ENCODE measurements at regions not wholly inside any gene's neighbourhood (a gene's known extent, or its start where the extent isn't known, plus 50 kb on each side); places are given as distances from the start of the nearest gene placed in this dataset.
A peak's percentile ranks its signal among the peaks of the same experiment; 100 is the strongest.

- Histone ChIP-seq H3K4me3 (no peak overlapping the region), H3K36me3 (no peaks in the 10 kb centered on the region), H3K9me3 (no peaks in the 10 kb centered on the region), H3K4me1 (peaks cover 0 to 30% (median 12%) of the 10 kb centered on the region in 12 donors), H3K27me3 (no peaks in the 10 kb centered on the region), H3K27ac (peak overlapping the region in 9 of 12 donors; percentile 1 to 65 (median 60))
- DNase-seq (peak; percentile 35 to 44 (median 36)), ATAC-seq (peak; percentile 92 to 97 (median 96))
- intact Hi-C loops (cut with DNase I) = loop anchor here in 3 of 10 donors (5.0 to 10.0 kb wide), 2 partner anchors 62 to 74 kb away; no protein-coding TSS in a partner anchor
- TF ChIP-seq, protein P1, sequence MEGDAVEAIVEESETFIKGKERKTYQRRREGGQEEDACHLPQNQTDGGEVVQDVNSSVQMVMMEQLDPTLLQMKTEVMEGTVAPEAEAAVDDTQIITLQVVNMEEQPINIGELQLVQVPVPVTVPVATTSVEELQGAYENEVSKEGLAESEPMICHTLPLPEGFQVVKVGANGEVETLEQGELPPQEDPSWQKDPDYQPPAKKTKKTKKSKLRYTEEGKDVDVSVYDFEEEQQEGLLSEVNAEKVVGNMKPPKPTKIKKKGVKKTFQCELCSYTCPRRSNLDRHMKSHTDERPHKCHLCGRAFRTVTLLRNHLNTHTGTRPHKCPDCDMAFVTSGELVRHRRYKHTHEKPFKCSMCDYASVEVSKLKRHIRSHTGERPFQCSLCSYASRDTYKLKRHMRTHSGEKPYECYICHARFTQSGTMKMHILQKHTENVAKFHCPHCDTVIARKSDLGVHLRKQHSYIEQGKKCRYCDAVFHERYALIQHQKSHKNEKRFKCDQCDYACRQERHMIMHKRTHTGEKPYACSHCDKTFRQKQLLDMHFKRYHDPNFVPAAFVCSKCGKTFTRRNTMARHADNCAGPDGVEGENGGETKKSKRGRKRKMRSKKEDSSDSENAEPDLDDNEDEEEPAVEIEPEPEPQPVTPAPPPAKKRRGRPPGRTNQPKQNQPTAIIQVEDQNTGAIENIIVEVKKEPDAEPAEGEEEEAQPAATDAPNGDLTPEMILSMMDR (IDR thresholded peaks at IDR 0.05) = no peak
- TF ChIP-seq POLR2A (IDR thresholded peaks at IDR 0.05) = no peak
- 17 to 31% (median 25%) methylated on average over 3 of the region's 3 CpGs for WGBS, 4 donors
Measured at GRCh38 chr9:18362901-18363685, 110.9 kb upstream of the ADAMTSL1 start.

DNA sequence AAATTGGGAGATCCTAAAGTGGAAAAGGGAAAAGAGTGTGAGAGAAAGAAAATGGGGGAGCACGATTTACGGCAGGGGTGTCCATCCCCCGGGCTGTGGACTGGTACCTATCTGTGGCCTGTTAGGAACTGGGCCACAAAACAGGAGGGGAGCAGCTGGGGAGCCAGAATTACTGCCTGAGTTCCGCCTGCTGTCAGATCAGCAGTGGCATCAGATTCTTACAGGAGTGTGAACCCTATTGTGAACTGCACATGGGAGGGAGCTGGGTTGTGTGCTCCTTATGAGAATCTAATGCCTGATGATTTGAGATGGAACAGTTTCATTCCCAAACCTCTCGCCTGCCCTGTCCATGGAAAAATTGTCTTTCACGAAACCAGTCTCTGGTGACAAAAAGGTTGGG lies 108.3 kb upstream of the ADAMTSL1 start:
- ATAC-seq (no peak), DNase-seq (no peak)
- no peaks in the 10 kb centered on the region for H3K9me3 ChIP-seq
- H3K36me3 ChIP-seq = no peaks in the 10 kb centered on the region
- peaks cover 0 to 23% (median 12%) of the 10 kb centered on the region in 12 donors for H3K4me1 ChIP-seq
- H3K4me3 ChIP-seq = no peak overlapping the region
- H3K27me3 ChIP-seq = no peaks in the 10 kb centered on the region
- intact Hi-C loops (cut with DNase I) = loop anchor here in 1 of 10 donors (10.0 kb wide), 1 partner anchor 59 kb away; no protein-coding TSS in a partner anchor
- TF ChIP-seq, protein P1 (IDR thresholded peaks at IDR 0.05) = no peak
- TF ChIP-seq POLR2A (IDR thresholded peaks at IDR 0.05) = no peak
- WGBS, 4 donors = 93 to 96% (median 95%) methylated on average over 6 of the region's 6 CpGs
- no peak overlapping the region for H3K27ac ChIP-seq

- Histone ChIP-seq H3K27ac (no peak overlapping the region), H3K36me3 (no peaks in the 10 kb centered on the region), H3K4me3 (no peak overlapping the region), H3K4me1 (peaks cover 0 to 23% (median 12%) of the 10 kb centered on the region in 12 donors), H3K9me3 (no peaks in the 10 kb centered on the region), H3K27me3 (no peaks in the 10 kb centered on the region)
- ATAC-seq = no peak
- intact Hi-C loops (cut with DNase I) = loop anchor here in 1 of 10 donors (10.0 kb wide), 1 partner anchor 59 kb away; no protein-coding TSS in a partner anchor
- TF ChIP-seq POLR2A (IDR thresholded peaks at IDR 0.05) = no peak
- DNase-seq = no peak
- 83 to 89% (median 84%) methylated on average over 3 of the region's 3 CpGs for WGBS, 4 donors
Measured at GRCh38 chr9:18366184-18366583, 107.8 kb upstream of the ADAMTSL1 start.

- H3K36me3 ChIP-seq = no peaks in the 10 kb centered on the region
- H3K27ac ChIP-seq = no peak overlapping the region
- H3K9me3 ChIP-seq = no peaks in the 10 kb centered on the region
- peaks cover 0 to 7% (median 2%) of the 10 kb centered on the region in 12 donors for H3K4me1 ChIP-seq
- ATAC-seq (no peak), DNase-seq (no peak)
- H3K4me3 ChIP-seq = no peak overlapping the region
- H3K27me3 ChIP-seq = no peaks in the 10 kb centered on the region
- intact Hi-C loops (cut with DNase I) = loop anchor here in 1 of 10 donors (10.0 kb wide), 1 partner anchor 57 kb away; no protein-coding TSS in a partner anchor
- 95 to 96% (median 95%) methylated on average over 4 of the region's 4 CpGs for WGBS, 4 donors
- TF ChIP-seq, protein P1 (IDR thresholded peaks at IDR 0.05) = no peak
- no peak for TF ChIP-seq POLR2A (IDR thresholded peaks at IDR 0.05)
Measured at GRCh38 chr9:18368206-18368605, 105.7 kb upstream of the ADAMTSL1 start.

Measured in heart left ventricle (tissue), 16 donors.